ENCODE measurements at regions not wholly inside any gene's neighbourhood (a gene's known extent, or its start where the extent isn't known, plus 50 kb on each side); places are given as distances from the start of the nearest gene placed in this dataset.

GRCh38 chr7:122211362-122211761 is 67.3 kb upstream of the AASS start:
- Mint-ChIP-seq H3K27me3 (no peaks in the 10 kb centered on the region), H3K36me3 (no peaks in the 10 kb centered on the region), H3K4me1 (no peaks in the 10 kb centered on the region), H3K27ac (no peak overlapping the region), H3K4me3 (no peak overlapping the region), H3K9me3 (peaks cover 3 to 7% (median 6%) of the 10 kb centered on the region in 3 donors)
- Histone ChIP-seq H3K27ac (ENCODE audit: low read length) (no peak overlapping the region), H3K9me3 (no peaks in the 10 kb centered on the region), H3K36me3 (ENCODE audit: control insufficient read depth in 2 of 2, extremely low read depth in 1 of 2, insufficient read depth in 1 of 2, low read length in 1 of 2) (no peaks in the 10 kb centered on the region), H3K27me3 (replicated peaks in 1 of 2; ENCODE audit: control insufficient read depth in 2 of 2, extremely low read depth in 1 of 2, insufficient read depth in 2 of 2, low read length in 1 of 2) (no peaks in the 10 kb centered on the region), H3K4me3 (ENCODE audit: control insufficient read depth in 1 of 2, extremely low read depth in 1 of 2, low read length in 1 of 2) (no peak overlapping the region), H3K4me1 (ENCODE audit: control insufficient read depth in 1 of 2, extremely low read depth in 1 of 2, insufficient read depth in 2 of 2, low read length in 2 of 2) (no peaks in the 10 kb centered on the region)
- no CpG with 5 or more reads among the region's 2 CpGs for WGBS (ENCODE audit: insufficient coverage)
- DNase-seq = no peak
- ChIA-PET CTCF (no interaction called here), POLR2A (no interaction called here)
- ATAC-seq (replicated peaks in 1 of 4) = no peak

GRCh38 chr7:122206985-122207384 is 62.9 kb upstream of the AASS start:
- H3K27me3 ChIP-seq (replicated peaks in 1 of 2; ENCODE audit: control insufficient read depth in 2 of 2, extremely low read depth in 1 of 2, insufficient read depth in 2 of 2, low read length in 1 of 2) = no peaks in the 10 kb centered on the region
- H3K4me3 ChIP-seq (ENCODE audit: control insufficient read depth in 1 of 2, extremely low read depth in 1 of 2, low read length in 1 of 2) = no peak overlapping the region
- peaks cover 3 to 10% (median 7%) of the 10 kb centered on the region in 3 donors for H3K9me3 Mint-ChIP-seq
- POLR2A ChIA-PET = no interaction called here
- ATAC-seq (replicated peaks in 1 of 4) (no peak), DNase-seq (no peak)
- no peaks in the 10 kb centered on the region for H3K4me1 Mint-ChIP-seq
- H3K27ac ChIP-seq (ENCODE audit: low read length) = no peak overlapping the region
- H3K27ac Mint-ChIP-seq = no peak overlapping the region
- H3K36me3 Mint-ChIP-seq = no peaks in the 10 kb centered on the region
- CTCF ChIA-PET = no interaction called here
- no peaks in the 10 kb centered on the region for H3K36me3 ChIP-seq (ENCODE audit: control insufficient read depth in 2 of 2, extremely low read depth in 1 of 2, insufficient read depth in 1 of 2, low read length in 1 of 2)
- no peaks in the 10 kb centered on the region for H3K4me1 ChIP-seq (ENCODE audit: control insufficient read depth in 1 of 2, extremely low read depth in 1 of 2, insufficient read depth in 2 of 2, low read length in 2 of 2)
- no peak overlapping the region for H3K4me3 Mint-ChIP-seq
- WGBS (ENCODE audit: insufficient coverage) = no CpG with 5 or more reads among the region's 1 CpG
- H3K9me3 ChIP-seq = no peaks in the 10 kb centered on the region
- no peaks in the 10 kb centered on the region for H3K27me3 Mint-ChIP-seq

GRCh38 chr7:122203814-122204213 is 59.8 kb upstream of the AASS start:
- Histone ChIP-seq H3K4me1 (ENCODE audit: control insufficient read depth in 1 of 2, extremely low read depth in 1 of 2, insufficient read depth in 2 of 2, low read length in 2 of 2) (no peaks in the 10 kb centered on the region), H3K27ac (ENCODE audit: low read length) (no peak overlapping the region), H3K36me3 (ENCODE audit: control insufficient read depth in 2 of 2, extremely low read depth in 1 of 2, insufficient read depth in 1 of 2, low read length in 1 of 2) (no peaks in the 10 kb centered on the region), H3K27me3 (replicated peaks in 1 of 2; ENCODE audit: control insufficient read depth in 2 of 2, extremely low read depth in 1 of 2, insufficient read depth in 2 of 2, low read length in 1 of 2) (no peaks in the 10 kb centered on the region), H3K4me3 (ENCODE audit: control insufficient read depth in 1 of 2, extremely low read depth in 1 of 2, low read length in 1 of 2) (no peak overlapping the region), H3K9me3 (no peaks in the 10 kb centered on the region)
- Mint-ChIP-seq H3K27ac (no peak overlapping the region), H3K4me3 (no peak overlapping the region), H3K36me3 (no peaks in the 10 kb centered on the region), H3K4me1 (no peaks in the 10 kb centered on the region), H3K9me3 (peaks cover 3 to 10% (median 4%) of the 10 kb centered on the region in 3 donors), H3K27me3 (no peaks in the 10 kb centered on the region)
- DNase-seq (no peak), ATAC-seq (replicated peaks in 1 of 4) (no peak)
- CTCF ChIA-PET = no interaction called here
- no CpG with 5 or more reads among the region's 1 CpG for WGBS (ENCODE audit: insufficient coverage)
- POLR2A ChIA-PET = no interaction called here

- no peaks in the 10 kb centered on the region for H3K9me3 ChIP-seq
Observed at GRCh38 chr7:122200888-122201287, 56.8 kb upstream of the AASS start.

GRCh38 chr7:122199171-122199570 is 55.1 kb upstream of the AASS start:
- CTCF ChIA-PET = no interaction called here
- POLR2A ChIA-PET = no interaction called here
- ATAC-seq (replicated peaks in 1 of 4) = no peak
- no peak for DNase-seq
- H3K27ac ChIP-seq (ENCODE audit: low read length) = no peak overlapping the region
- H3K27ac Mint-ChIP-seq = no peak overlapping the region
- H3K9me3 ChIP-seq = no peaks in the 10 kb centered on the region
- no peaks in the 10 kb centered on the region for H3K36me3 ChIP-seq (ENCODE audit: control insufficient read depth in 2 of 2, extremely low read depth in 1 of 2, insufficient read depth in 1 of 2, low read length in 1 of 2)
- H3K36me3 Mint-ChIP-seq = no peaks in the 10 kb centered on the region
- no peaks in the 10 kb centered on the region for H3K9me3 Mint-ChIP-seq
- H3K27me3 Mint-ChIP-seq = no peaks in the 10 kb centered on the region
- H3K27me3 ChIP-seq (replicated peaks in 1 of 2; ENCODE audit: control insufficient read depth in 2 of 2, extremely low read depth in 1 of 2, insufficient read depth in 2 of 2, low read length in 1 of 2) = no peaks in the 10 kb centered on the region
- no peaks in the 10 kb centered on the region for H3K4me1 ChIP-seq (ENCODE audit: control insufficient read depth in 1 of 2, extremely low read depth in 1 of 2, insufficient read depth in 2 of 2, low read length in 2 of 2)
- no peaks in the 10 kb centered on the region for H3K4me1 Mint-ChIP-seq
- no peak overlapping the region for H3K4me3 Mint-ChIP-seq
- no peak overlapping the region for H3K4me3 ChIP-seq (ENCODE audit: control insufficient read depth in 1 of 2, extremely low read depth in 1 of 2, low read length in 1 of 2)

More at GRCh38 chr7:122200888-122201287, 56.8 kb upstream of the AASS start:
- no peaks in the 10 kb centered on the region for H3K27me3 ChIP-seq (replicated peaks in 1 of 2; ENCODE audit: control insufficient read depth in 2 of 2, extremely low read depth in 1 of 2, insufficient read depth in 2 of 2, low read length in 1 of 2)
- H3K4me3 Mint-ChIP-seq = no peak overlapping the region
- H3K4me1 Mint-ChIP-seq = no peaks in the 10 kb centered on the region
- no peak overlapping the region for H3K27ac ChIP-seq (ENCODE audit: low read length)
- no peak overlapping the region for H3K4me3 ChIP-seq (ENCODE audit: control insufficient read depth in 1 of 2, extremely low read depth in 1 of 2, low read length in 1 of 2)
- no peak for DNase-seq
- POLR2A ChIA-PET = no interaction called here
- H3K36me3 ChIP-seq (ENCODE audit: control insufficient read depth in 2 of 2, extremely low read depth in 1 of 2, insufficient read depth in 1 of 2, low read length in 1 of 2) = no peaks in the 10 kb centered on the region
- no peaks in the 10 kb centered on the region for H3K36me3 Mint-ChIP-seq
- 83% methylated on average over 1 of the region's 1 CpG for WGBS (ENCODE audit: insufficient coverage)
- H3K27ac Mint-ChIP-seq = no peak overlapping the region
- CTCF ChIA-PET = no interaction called here
- no peaks in the 10 kb centered on the region for H3K4me1 ChIP-seq (ENCODE audit: control insufficient read depth in 1 of 2, extremely low read depth in 1 of 2, insufficient read depth in 2 of 2, low read length in 2 of 2)
- H3K27me3 Mint-ChIP-seq = no peaks in the 10 kb centered on the region
- peaks cover 0 to 4% (median 0%) of the 10 kb centered on the region in 3 donors for H3K9me3 Mint-ChIP-seq
- ATAC-seq (replicated peaks in 1 of 4) = no peak

- no peaks in the 10 kb centered on the region for H3K27me3 ChIP-seq (replicated peaks in 1 of 2; ENCODE audit: control insufficient read depth in 2 of 2, extremely low read depth in 1 of 2, insufficient read depth in 2 of 2, low read length in 1 of 2)
- no peaks in the 10 kb centered on the region for H3K4me1 ChIP-seq (ENCODE audit: control insufficient read depth in 1 of 2, extremely low read depth in 1 of 2, insufficient read depth in 2 of 2, low read length in 2 of 2)
- Mint-ChIP-seq H3K27me3 (no peaks in the 10 kb centered on the region), H3K9me3 (no peaks in the 10 kb centered on the region), H3K4me3 (no peak overlapping the region), H3K36me3 (no peaks in the 10 kb centered on the region), H3K27ac (no peak overlapping the region), H3K4me1 (no peaks in the 10 kb centered on the region)
- no peak for ATAC-seq (replicated peaks in 1 of 4)
- WGBS (ENCODE audit: insufficient coverage) = no CpG with 5 or more reads among the region's 1 CpG
- no peaks in the 10 kb centered on the region for H3K36me3 ChIP-seq (ENCODE audit: control insufficient read depth in 2 of 2, extremely low read depth in 1 of 2, insufficient read depth in 1 of 2, low read length in 1 of 2)
- CTCF ChIA-PET = no interaction called here
- POLR2A ChIA-PET = interaction anchor here in 1 of 2 donors (0.6 kb wide), 1 partner anchor 362 kb away, joined by 3 read pairs; no protein-coding TSS in a partner anchor
- DNase-seq = no peak
- no peak overlapping the region for H3K4me3 ChIP-seq (ENCODE audit: control insufficient read depth in 1 of 2, extremely low read depth in 1 of 2, low read length in 1 of 2)
- no peak overlapping the region for H3K27ac ChIP-seq (ENCODE audit: low read length)
- no peaks in the 10 kb centered on the region for H3K9me3 ChIP-seq
Observed at GRCh38 chr7:122198581-122198980, 54.5 kb upstream of the AASS start.
